T-helper 1 cell (primary cell): ENCODE measurements at regions not wholly inside any gene's neighbourhood (a gene's known extent, or its start where the extent isn't known, plus 50 kb on each side); places are given as distances from the start of the nearest gene placed in this dataset.

ENCODE experiments used
- DNase-seq, 5 donors: peaks; one replicate each; pipeline ENCODE4 v3.0.0-alpha.2; 2012 to 2020

GRCh38 chr20:57938158-57939108 is 228.6 kb upstream of the PMEPA1 start:
- DNase-seq, result no peak

- DNase-seq, result no peak
These were observed 227.0 kb upstream of the PMEPA1 start for GRCh38 chr20:57936636-57937385.

GRCh38 chr20:57934913-57935312 is 225.1 kb upstream of the PMEPA1 start:
- DNase-seq, result no peak

- DNase-seq, result no peak
These were observed 224.4 kb upstream of the PMEPA1 start for GRCh38 chr20:57934007-57934805.

- DNase-seq, result no peak
These were observed 222.5 kb upstream of the PMEPA1 start for GRCh38 chr20:57932227-57932864.

- no peak for DNase-seq
These were observed 220.5 kb upstream of the PMEPA1 start for GRCh38 chr20:57930351-57930750.

- no peak for DNase-seq
These were observed 218.6 kb upstream of the PMEPA1 start for GRCh38 chr20:57928181-57928967.

GRCh38 chr20:57927376-57927775 is 217.6 kb upstream of the PMEPA1 start:
- DNase-seq, result no peak

- DNase-seq, result no peak
These were observed 212.9 kb upstream of the PMEPA1 start for GRCh38 chr20:57922706-57923105.

GRCh38 chr20:57922083-57922482 is 212.3 kb upstream of the PMEPA1 start:
- no peak for DNase-seq

- DNase-seq, result no peak
These were observed 211.9 kb upstream of the PMEPA1 start for GRCh38 chr20:57921676-57922075.

GRCh38 chr20:57920971-57921370 is 211.2 kb upstream of the PMEPA1 start:
- no peak for DNase-seq

GRCh38 chr20:57919049-57919448 is 209.2 kb upstream of the PMEPA1 start:
- no peak for DNase-seq

GRCh38 chr20:57918551-57918950 is 208.7 kb upstream of the PMEPA1 start:
- no peak for DNase-seq

GRCh38 chr20:57914205-57914604 is 204.4 kb upstream of the PMEPA1 start:
- no peak for DNase-seq

GRCh38 chr20:57913156-57913930 is 203.5 kb upstream of the PMEPA1 start:
- DNase-seq, result no peak

- no peak for DNase-seq
These were observed 202.4 kb upstream of the PMEPA1 start for GRCh38 chr20:57912227-57912582.

- DNase-seq, result no peak
These were observed 201.9 kb upstream of the PMEPA1 start for GRCh38 chr20:57911512-57912226.

- no peak for DNase-seq
These were observed 200.9 kb upstream of the PMEPA1 start for GRCh38 chr20:57910716-57911115.

- DNase-seq, result no peak
These were observed 200.0 kb upstream of the PMEPA1 start for GRCh38 chr20:57909763-57910331.
